CD14-positive monocyte (primary cell): ENCODE measurements at regions not wholly inside any gene's neighbourhood (a gene's known extent, or its start where the extent isn't known, plus 50 kb on each side); places are given as distances from the start of the nearest gene placed in this dataset.

Experiments
- DNase-seq, 3 donors: peaks; one replicate each; pipeline ENCODE4 v3.0.0-alpha.2; 2011 to 2022
- H2AFZ ChIP-seq: 2 replicates; pipeline ENCODE4 v1.6.0; 2012; ENCODE audit warnings: mild to moderate bottlenecking, low read depth, low read length, inconsistent platforms; ENCODE audit not compliant: insufficient read depth, poor library complexity, severe bottlenecking
- H3K27ac ChIP-seq, 2 donors: 1 replicate in 1 of 2; 2 replicates in 1 of 2; pipeline ENCODE4 v1.5.1; 2012 to 2013; ENCODE audit warnings: low read length in 2 of 2, control low read depth in 1 of 2, inconsistent platforms in 1 of 2, low read depth in 1 of 2, mild to moderate bottlenecking in 1 of 2
- H3K27me3 ChIP-seq, 2 donors: one replicate each; pipeline versions ENCODE4 v1.6.0 to v1.6.1; 2011 to 2013; ENCODE audit warnings: low read length in 2 of 2; ENCODE audit not compliant: control insufficient read depth in 2 of 2, insufficient read depth in 2 of 2
- H3K36me3 ChIP-seq, 2 donors: replicated peaks in 1 of 2; 1 replicate in 1 of 2; 2 replicates in 1 of 2; pipeline versions ENCODE4 v1.5.1 to v1.6.1; 2012 to 2013; ENCODE audit warnings: low read length in 2 of 2, control low read depth in 1 of 2, inconsistent platforms in 1 of 2, mild to moderate bottlenecking in 1 of 2; ENCODE audit not compliant: insufficient read depth in 2 of 2, control insufficient read depth in 1 of 2
- H3K4me1 ChIP-seq, 2 donors: 1 replicate in 1 of 2; 2 replicates in 1 of 2; pipeline versions ENCODE4 v1.5.1 to v1.6.1; 2012 to 2013; ENCODE audit warnings: low read length in 2 of 2, control low read depth in 1 of 2, inconsistent platforms in 1 of 2, mild to moderate bottlenecking in 1 of 2, moderate library complexity in 1 of 2; ENCODE audit not compliant: insufficient read depth in 2 of 2, control insufficient read depth in 1 of 2
- H3K4me2 ChIP-seq: replicated peaks from 2 replicates; pipeline ENCODE3; 2012; ENCODE audit warnings: low read length, moderate library complexity, mild to moderate bottlenecking; ENCODE audit not compliant: poor library complexity, severe bottlenecking; ENCODE audit errors: extremely low read depth
- H3K4me3 ChIP-seq, 3 experiments: fragments of 200-600 bp in 1 of 3; sonication (generic) in 1 of 3; replicated peaks in 1 of 3; 1 replicate in 2 of 3; 2 replicates in 1 of 3; pipeline ENCODE4 v1.5.1; 2011 to 2013; ENCODE audit warnings: low read length in 3 of 3, mild to moderate bottlenecking in 3 of 3, control low read depth in 2 of 3, low read depth in 2 of 3, inconsistent platforms in 1 of 3, moderate library complexity in 1 of 3
- H3K79me2 ChIP-seq: 2 replicates; pipeline ENCODE4 v1.6.0; 2012; ENCODE audit warnings: mild to moderate bottlenecking, control low read depth, inconsistent platforms, low read length, moderate library complexity; ENCODE audit not compliant: insufficient read depth
- H3K9ac ChIP-seq: 2 replicates; pipeline ENCODE4 v1.6.0; 2017; ENCODE audit warnings: low read length, mild to moderate bottlenecking; ENCODE audit not compliant: insufficient read depth, poor library complexity, severe bottlenecking
- H3K9me3 ChIP-seq, 2 donors: replicated peaks in 1 of 2; 1 replicate in 1 of 2; 2 replicates in 1 of 2; pipeline versions ENCODE4 v1.5.1 to v1.6.1; 2012 to 2013; ENCODE audit warnings: low read length in 2 of 2, control low read depth in 1 of 2; ENCODE audit not compliant: control insufficient read depth in 1 of 2, insufficient read depth in 1 of 2
- H4K20me1 ChIP-seq: 2 replicates; pipeline ENCODE4 v1.6.0; 2012; ENCODE audit warnings: mild to moderate bottlenecking, low read length, control low read depth, moderate library complexity; ENCODE audit not compliant: insufficient read depth
- H3K27ac Mint-ChIP-seq, 7 donors: one replicate each; pipeline ENCODE4 v1.8.0; 2020; ENCODE audit warnings: mild to moderate bottlenecking in 7 of 7, mixed read lengths in 7 of 7, moderate library complexity in 6 of 7, inconsistent platforms in 2 of 7
- H3K27me3 Mint-ChIP-seq, 3 donors: one replicate each; pipeline ENCODE4 v1.8.0; 2021 to 2022; ENCODE audit warnings: low read depth in 3 of 3, mild to moderate bottlenecking in 3 of 3, mixed read lengths in 3 of 3, moderate library complexity in 3 of 3, inconsistent platforms in 1 of 3
- H3K36me3 Mint-ChIP-seq, 2 donors: one replicate each; pipeline ENCODE4 v1.8.0; 2020; ENCODE audit warnings: mixed read lengths in 2 of 2, inconsistent platforms in 1 of 2, mild to moderate bottlenecking in 1 of 2
- H3K4me1 Mint-ChIP-seq: one replicate; pipeline ENCODE4 v1.8.0; 2020; ENCODE audit warnings: mild to moderate bottlenecking, mixed read lengths
- H3K4me3 Mint-ChIP-seq, 2 donors: one replicate each; pipeline ENCODE4 v1.8.0; 2020; ENCODE audit warnings: mild to moderate bottlenecking in 2 of 2, mixed read lengths in 2 of 2, moderate library complexity in 1 of 2
- H3K9me3 Mint-ChIP-seq, 7 donors: one replicate each; pipeline ENCODE4 v1.8.0; 2020 to 2022; ENCODE audit warnings: mixed read lengths in 7 of 7, mild to moderate bottlenecking in 6 of 7, moderate library complexity in 6 of 7, inconsistent platforms in 2 of 7
- CTCF ChIP-seq: fragments of 200-600 bp; IDR thresholded peaks from one replicate; pipeline ENCODE4 v1.8.0; 2022; ENCODE audit warnings: antibody characterized with exemption, mild to moderate bottlenecking
- WGBS: methylation state at CpG from one replicate; pipeline ENCODE4 v1.1.5; 2013; ENCODE audit warnings: missing lambda C conversion rate; ENCODE audit not compliant: insufficient coverage; 5-methylcytosine and 5-hydroxymethylcytosine counted together
- intact Hi-C, 2 donors: fragments of 100-400 bp; cut with micrococcal nuclease; formaldehyde crosslinking; loops; one replicate each; pipeline versions ENCODE4 v1.15.0 to v1.15.1; 2023

- Mint-ChIP-seq H3K9me3 (peaks cover 0 to 5% (median 0%) of the 10 kb centered on the region in 7 donors), H3K4me1 (peaks cover 5% of the 10 kb centered on the region), H3K27ac (no peak overlapping the region), H3K27me3 (peaks cover 0 to 3% (median 0%) of the 10 kb centered on the region in 3 donors), H3K36me3 (no peaks in the 10 kb centered on the region), H3K4me3 (no peak overlapping the region)
- H4K20me1 ChIP-seq, result no peaks in the 10 kb centered on the region
- no peaks in the 10 kb centered on the region for H3K36me3 ChIP-seq
- TF ChIP-seq CTCF, result no peak
- H3K27ac ChIP-seq, result no peak overlapping the region
- H3K9ac ChIP-seq, result no peak overlapping the region
- no peaks in the 10 kb centered on the region for H3K79me2 ChIP-seq
- H3K4me3 ChIP-seq, result no peak overlapping the region
- H3K27me3 ChIP-seq, result no peaks in the 10 kb centered on the region
- peaks cover 2 to 5% of the 10 kb centered on the region in 2 donors for H3K4me1 ChIP-seq
- H2AFZ ChIP-seq, result no peak overlapping the region
- H3K4me2 ChIP-seq, result no peak overlapping the region
- intact Hi-C loops, result no loop called here
- no peaks in the 10 kb centered on the region for H3K9me3 ChIP-seq
- no CpG with 5 or more reads among the region's 2 CpGs for WGBS
- no peak for DNase-seq
Measured at GRCh38 chr2:181785691-181786344, 105.5 kb upstream of the NEUROD1 start.

GRCh38 chr2:181786371-181787228, 104.9 kb upstream of the ITPRID2 start:
- H3K9me3 ChIP-seq, result no peaks in the 10 kb centered on the region
- Mint-ChIP-seq H3K27ac (no peak overlapping the region), H3K27me3 (peaks cover 0 to 3% (median 0%) of the 10 kb centered on the region in 3 donors), H3K4me3 (no peak overlapping the region), H3K9me3 (peaks cover 0 to 5% (median 0%) of the 10 kb centered on the region in 7 donors), H3K36me3 (no peaks in the 10 kb centered on the region), H3K4me1 (no peaks in the 10 kb centered on the region)
- no peaks in the 10 kb centered on the region for H3K27me3 ChIP-seq
- no peak for DNase-seq
- H3K36me3 ChIP-seq, result no peaks in the 10 kb centered on the region
- no peak overlapping the region for H2AFZ ChIP-seq
- no peaks in the 10 kb centered on the region for H4K20me1 ChIP-seq
- no peak overlapping the region for H3K4me3 ChIP-seq
- intact Hi-C loops, result no loop called here
- no peaks in the 10 kb centered on the region for H3K79me2 ChIP-seq
- H3K9ac ChIP-seq, result no peak overlapping the region
- H3K4me2 ChIP-seq, result no peak overlapping the region
- no peak for TF ChIP-seq CTCF
- H3K4me1 ChIP-seq, result no peaks in the 10 kb centered on the region
- no peak overlapping the region for H3K27ac ChIP-seq
- WGBS, result 94% methylated on average over 2 of the region's 4 CpGs
